HAP-1 (cell line): ENCODE measurements at regions not wholly inside any gene's neighbourhood (a gene's known extent, or its start where the extent isn't known, plus 50 kb on each side); places are given as distances from the start of the nearest gene placed in this dataset.
"Not testable (repeated sequence)": the region's sequence is repeated elsewhere in the genome, so short reads cannot be mapped to it uniquely, and the experiment has no call there.

Experiments used
- DNase-seq, 2 experiments: peaks; one replicate each; pipeline ENCODE4 v3.0.0-alpha.2; 2016 to 2020; ENCODE audit warnings: low spot score in 2 of 2
- H3K27me3 ChIP-seq: fragments of 250-450 bp; sonication (Bioruptor Pico); 2 replicates; pipeline ENCODE4 v1.5.1; 2020; ENCODE audit warnings: low read depth, mild to moderate bottlenecking, moderate library complexity
- H3K36me3 ChIP-seq: fragments of 250-450 bp; sonication (Bioruptor Pico); replicated peaks from 2 replicates; pipeline ENCODE4 v1.5.1; 2020; ENCODE audit warnings: mild to moderate bottlenecking
- H3K4me1 ChIP-seq: fragments of 250-450 bp; sonication (Bioruptor Pico); 2 replicates; pipeline ENCODE4 v1.5.1; 2020; ENCODE audit warnings: mild to moderate bottlenecking
- H3K4me3 ChIP-seq: fragments of 250-450 bp; sonication (Bioruptor Pico); 2 replicates; pipeline ENCODE4 v1.5.1; 2020; ENCODE audit warnings: mild to moderate bottlenecking, moderate library complexity
- H3K9me3 ChIP-seq: fragments of 250-450 bp; sonication (Bioruptor Pico); 2 replicates; pipeline ENCODE4 v1.5.1; 2020; ENCODE audit warnings: mild to moderate bottlenecking, moderate library complexity
- in situ Hi-C: fragments of 300-500 bp; cut with MboI; formaldehyde crosslinking; loops from 3 replicates; pipeline ENCODE4 v1.14.3; 2020; ENCODE audit warnings: low sequenced_read_pairs, inconsistent platforms, mixed read lengths

DNA sequence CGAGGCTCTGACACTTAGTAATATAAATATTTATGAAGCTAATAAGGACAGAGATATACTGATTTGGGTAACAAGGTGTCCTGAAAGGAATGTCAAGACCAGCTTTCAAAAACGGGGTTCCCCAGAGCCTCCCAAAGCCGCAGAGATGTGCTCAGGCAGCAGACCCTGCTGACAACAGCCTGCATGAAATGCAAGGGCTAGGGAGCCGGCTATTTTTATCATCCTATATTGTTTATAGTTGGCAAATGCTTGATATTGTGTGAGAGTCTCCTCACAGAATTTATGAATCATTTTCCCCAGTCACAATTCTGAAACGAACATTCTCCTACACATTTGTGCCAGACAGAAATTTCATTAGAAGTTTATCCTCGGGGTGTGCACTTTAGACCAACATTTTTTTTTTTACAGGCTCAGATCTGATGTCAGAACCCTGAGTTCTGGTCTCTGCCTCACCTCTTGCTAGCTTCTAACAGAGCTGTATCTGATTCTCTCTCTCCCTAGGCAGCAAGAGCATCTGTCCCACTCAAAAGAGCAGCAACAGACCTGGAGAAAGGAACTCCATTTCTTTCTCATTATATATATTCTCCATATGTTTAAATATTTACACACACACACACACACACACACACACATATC is 302.3 kb upstream of the PLD5 start:
- Histone ChIP-seq H3K9me3 (no peaks in the 10 kb centered on the region), H3K27me3 (no peaks in the 10 kb centered on the region), H3K36me3 (no peaks in the 10 kb centered on the region), H3K4me1 (no peaks in the 10 kb centered on the region), H3K4me3 (no peak overlapping the region)
- in situ Hi-C loops, result no loop called here
- no peak for DNase-seq

DNA sequence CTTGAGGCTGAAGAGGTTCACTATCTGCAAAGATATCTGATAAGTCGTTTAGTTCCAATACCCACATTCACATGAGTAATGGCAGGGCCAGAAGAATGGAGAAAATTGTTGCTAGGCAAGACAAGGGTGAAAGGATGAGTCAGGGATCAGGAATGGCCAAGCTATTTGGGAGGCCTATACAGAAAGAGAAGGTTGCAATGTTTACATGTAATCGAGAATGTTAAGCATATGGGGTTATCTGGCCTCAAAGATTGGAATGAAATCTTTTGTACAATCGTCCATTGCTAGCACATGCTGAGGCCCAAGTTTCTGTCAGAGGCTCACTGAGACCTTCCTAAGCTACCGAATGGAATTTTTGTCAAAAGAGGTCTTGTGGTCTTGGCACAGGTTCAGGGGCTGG is 299.9 kb upstream of the PLD5 start:
- in situ Hi-C loops, result no loop called here
- Histone ChIP-seq H3K27me3 (no peaks in the 10 kb centered on the region), H3K4me3 (no peak overlapping the region), H3K4me1 (no peaks in the 10 kb centered on the region), H3K9me3 (no peaks in the 10 kb centered on the region), H3K36me3 (no peaks in the 10 kb centered on the region)
- no peak for DNase-seq

DNA sequence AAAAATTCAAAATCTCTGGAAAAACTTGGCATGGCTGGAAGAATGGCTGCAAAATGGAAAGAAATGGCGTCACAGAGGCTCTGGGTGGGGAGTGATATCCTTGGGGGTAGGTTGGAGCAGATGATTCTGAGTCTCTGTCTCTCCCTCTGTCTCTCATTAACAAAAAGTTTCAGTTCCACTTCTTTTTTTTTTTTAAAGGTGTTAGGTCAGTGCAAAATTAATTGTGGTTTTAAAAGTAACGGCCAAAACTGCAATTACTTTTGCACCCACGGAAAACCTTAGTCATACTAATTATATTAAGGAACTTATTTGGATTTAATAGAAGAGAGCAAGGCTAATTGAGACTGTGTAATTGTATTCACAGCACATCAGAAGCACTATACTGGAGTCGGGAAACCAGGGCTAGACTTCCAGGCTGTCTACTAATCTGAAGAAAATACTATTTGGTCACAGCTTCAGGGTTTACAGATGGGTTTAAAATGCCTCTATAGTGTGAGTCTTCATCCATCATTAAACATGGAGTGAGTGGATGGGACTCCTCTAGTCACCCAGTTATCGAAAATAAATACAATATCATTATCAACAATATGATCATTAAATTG is 289.1 kb upstream of the PLD5 start:
- no peak for DNase-seq
- in situ Hi-C loops, result no loop called here
- H3K4me3 ChIP-seq, result no peak overlapping the region
- H3K9me3 ChIP-seq, result no peaks in the 10 kb centered on the region
- no peaks in the 10 kb centered on the region for H3K4me1 ChIP-seq
- no peaks in the 10 kb centered on the region for H3K36me3 ChIP-seq
- H3K27me3 ChIP-seq, result no peaks in the 10 kb centered on the region

DNA sequence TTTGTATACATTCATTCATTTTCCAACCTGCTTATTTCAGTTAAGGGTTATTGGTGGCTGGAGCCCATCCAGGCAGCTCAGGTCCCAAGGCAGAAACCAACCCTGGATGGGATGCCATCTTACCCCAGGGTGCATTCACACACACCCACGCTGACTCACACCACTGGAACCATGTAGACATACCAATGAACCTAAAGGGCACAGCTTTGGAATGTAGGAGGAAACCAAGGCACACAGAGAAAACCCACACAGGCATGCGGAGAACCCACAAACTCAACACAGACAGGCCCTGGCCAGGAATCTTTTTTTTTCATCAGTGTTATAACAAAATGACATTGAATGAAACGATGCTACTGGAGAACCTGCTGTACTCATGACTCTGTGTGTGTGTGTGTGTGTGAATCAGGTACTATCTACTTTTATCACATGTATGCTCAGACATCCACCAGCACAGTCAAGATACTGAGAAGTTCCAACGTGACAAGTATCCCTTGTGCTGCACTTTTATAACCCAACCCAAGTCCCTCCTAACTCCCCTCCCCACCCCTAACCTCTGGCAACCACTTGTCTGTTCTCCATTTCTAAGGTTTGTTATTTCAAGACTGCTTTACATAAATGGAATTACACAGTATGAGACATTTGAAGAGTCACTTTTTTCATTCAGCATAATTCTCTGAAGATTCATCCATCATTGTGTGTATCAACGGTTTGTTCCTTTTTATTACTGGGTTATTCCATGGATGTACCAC is 286.8 kb upstream of the PLD5 start:
- in situ Hi-C loops, result no loop called here
- DNase-seq, result no peak
- H3K9me3 ChIP-seq, result no peaks in the 10 kb centered on the region

DNA sequence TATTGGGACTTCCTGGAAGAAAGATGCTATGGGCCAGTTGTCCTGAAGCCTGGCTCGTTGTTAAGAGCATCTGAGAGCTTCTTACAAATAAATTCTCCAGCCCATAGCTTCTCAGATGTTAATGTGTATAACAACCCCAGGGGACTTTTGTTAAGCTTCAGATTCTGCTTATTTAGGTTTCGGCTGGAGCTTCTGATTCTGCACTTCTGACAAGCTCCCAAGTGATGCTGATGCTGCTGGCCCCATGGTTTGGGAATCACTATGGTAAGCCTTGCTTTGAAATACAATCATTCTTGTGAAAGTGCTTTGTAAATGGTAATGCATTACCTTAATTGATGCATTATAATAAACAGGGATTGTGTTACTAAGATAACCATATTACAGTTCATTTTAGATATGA is 281.8 kb upstream of the PLD5 start:
- no peaks in the 10 kb centered on the region for H3K4me1 ChIP-seq
- H3K9me3 ChIP-seq, result no peaks in the 10 kb centered on the region
- no peak for DNase-seq
- H3K27me3 ChIP-seq, result no peaks in the 10 kb centered on the region
- no peaks in the 10 kb centered on the region for H3K36me3 ChIP-seq
- in situ Hi-C loops, result no loop called here
- H3K4me3 ChIP-seq, result no peak overlapping the region

More for the DNA sequence above, 286.8 kb upstream of the PLD5 start:
- H3K4me3 ChIP-seq, result no peak overlapping the region
- H3K36me3 ChIP-seq, result no peaks in the 10 kb centered on the region
- H3K4me1 ChIP-seq, result no peaks in the 10 kb centered on the region
- no peaks in the 10 kb centered on the region for H3K27me3 ChIP-seq

DNA sequence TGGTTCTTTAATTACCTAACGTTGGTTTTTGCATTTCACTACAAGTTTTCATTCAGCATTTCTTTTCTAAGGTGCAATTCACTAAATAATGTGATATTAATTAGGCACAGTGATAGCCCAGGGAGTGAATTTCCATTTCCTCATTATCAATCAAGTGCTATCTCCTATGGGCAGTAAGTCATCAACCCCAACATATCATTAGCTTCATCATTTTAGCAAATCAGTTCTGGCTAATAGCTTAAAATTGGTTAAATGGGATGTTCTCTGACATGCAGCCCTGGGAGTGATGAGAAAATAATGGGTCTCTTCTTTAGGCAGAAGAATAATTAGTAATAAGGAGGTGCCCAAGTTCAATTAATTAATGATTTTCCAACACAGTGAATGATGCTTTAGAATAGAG is 280.9 kb upstream of the PLD5 start:
- H3K9me3 ChIP-seq, H3K27me3 ChIP-seq, DNase-seq, H3K4me3 ChIP-seq, H3K36me3 ChIP-seq, H3K4me1 ChIP-seq, in situ Hi-C loops: not testable (repeated sequence)

DNA sequence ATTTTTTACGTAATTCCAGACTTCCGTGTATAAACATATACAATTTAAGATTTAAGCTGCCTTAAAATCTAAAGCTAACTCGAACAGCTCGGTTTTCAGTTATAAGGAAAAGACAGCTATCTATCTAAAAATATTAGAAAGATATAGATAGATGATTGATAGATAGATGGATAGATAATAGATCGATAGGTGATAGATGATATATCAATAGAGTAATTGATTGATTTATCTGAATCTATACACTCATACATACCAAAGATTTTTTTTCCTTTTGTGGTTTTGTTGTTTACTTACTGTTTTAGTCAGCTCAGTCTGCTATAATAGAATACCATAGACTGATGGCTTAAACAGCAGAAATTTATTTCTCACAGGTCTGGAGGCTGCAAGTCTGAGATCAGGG is 278.5 kb upstream of the PLD5 start:
- Histone ChIP-seq H3K9me3 (no peaks in the 10 kb centered on the region), H3K36me3 (no peaks in the 10 kb centered on the region), H3K4me3 (no peak overlapping the region), H3K4me1 (no peaks in the 10 kb centered on the region), H3K27me3 (no peaks in the 10 kb centered on the region)
- DNase-seq, result no peak
- in situ Hi-C loops, result no loop called here

DNA sequence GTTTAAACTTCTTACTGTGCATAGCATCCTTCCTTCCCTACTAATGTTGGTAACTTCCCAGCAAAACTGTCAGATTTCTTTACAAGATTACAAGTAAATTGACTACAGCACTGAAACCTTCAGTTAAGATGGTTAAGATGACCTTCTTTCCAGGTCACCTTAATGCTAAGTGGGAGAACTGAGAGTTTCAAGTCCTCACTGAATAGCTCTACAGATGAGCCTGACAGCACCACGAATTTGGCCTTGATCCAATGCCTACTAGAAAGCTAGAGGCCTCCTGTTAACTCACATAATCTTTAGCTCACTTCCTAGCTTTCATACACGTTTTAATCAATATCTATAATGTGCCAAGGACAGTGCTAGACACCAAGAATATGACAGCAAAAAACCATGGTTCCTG is 276.0 kb upstream of the PLD5 start:
- no peak for DNase-seq

DNA sequence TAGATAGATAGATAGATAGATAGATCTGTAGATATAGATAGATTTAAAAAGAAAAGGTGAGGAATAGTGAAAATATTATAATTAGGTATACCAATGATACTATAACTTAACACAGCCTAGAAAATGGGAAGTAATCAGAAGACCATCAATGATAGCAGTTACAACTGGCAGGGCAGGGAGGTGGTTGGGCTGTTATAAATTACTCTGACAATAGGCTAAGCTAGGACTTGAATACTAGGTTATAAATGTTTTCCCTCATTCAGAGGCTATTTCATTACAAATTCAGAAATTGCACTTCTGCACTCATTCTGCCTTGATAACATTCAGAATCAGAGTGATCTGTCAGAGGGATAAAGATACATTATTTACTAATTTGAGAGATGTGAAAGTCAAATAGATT is 273.4 kb upstream of the PLD5 start:
- Histone ChIP-seq H3K36me3 (no peaks in the 10 kb centered on the region), H3K4me1 (no peaks in the 10 kb centered on the region), H3K4me3 (no peak overlapping the region), H3K9me3 (no peaks in the 10 kb centered on the region), H3K27me3 (no peaks in the 10 kb centered on the region)
- in situ Hi-C loops, result no loop called here
- DNase-seq, result no peak

More for the DNA sequence above, 276.0 kb upstream of the PLD5 start:
- in situ Hi-C loops, result no loop called here
- H3K36me3 ChIP-seq, result no peaks in the 10 kb centered on the region
- no peaks in the 10 kb centered on the region for H3K27me3 ChIP-seq
- H3K9me3 ChIP-seq, result no peaks in the 10 kb centered on the region
- no peak overlapping the region for H3K4me3 ChIP-seq
- H3K4me1 ChIP-seq, result no peaks in the 10 kb centered on the region

DNA sequence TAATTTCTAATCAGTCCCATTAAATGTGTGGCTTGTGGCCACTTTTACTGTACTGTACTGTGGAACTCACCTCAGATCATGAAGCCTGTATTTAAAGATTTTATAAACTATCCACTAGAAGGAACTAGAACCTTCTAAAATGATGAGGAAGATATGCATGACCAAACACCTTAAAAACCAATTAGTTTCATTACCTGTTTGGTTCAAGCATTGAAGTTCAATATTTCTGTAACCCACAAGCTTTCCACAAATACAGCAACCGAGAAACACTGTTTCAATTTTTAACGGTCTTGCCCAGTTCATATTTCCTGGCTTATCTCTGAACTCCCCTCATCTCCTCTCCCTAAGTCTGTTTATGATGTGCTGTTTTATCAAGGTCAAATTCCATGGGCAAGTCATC is 264.3 kb upstream of the PLD5 start:
- Histone ChIP-seq H3K27me3 (no peaks in the 10 kb centered on the region), H3K4me3 (no peak overlapping the region), H3K9me3 (no peaks in the 10 kb centered on the region), H3K4me1 (no peaks in the 10 kb centered on the region), H3K36me3 (no peaks in the 10 kb centered on the region)
- in situ Hi-C loops, result no loop called here
- no peak for DNase-seq

DNA sequence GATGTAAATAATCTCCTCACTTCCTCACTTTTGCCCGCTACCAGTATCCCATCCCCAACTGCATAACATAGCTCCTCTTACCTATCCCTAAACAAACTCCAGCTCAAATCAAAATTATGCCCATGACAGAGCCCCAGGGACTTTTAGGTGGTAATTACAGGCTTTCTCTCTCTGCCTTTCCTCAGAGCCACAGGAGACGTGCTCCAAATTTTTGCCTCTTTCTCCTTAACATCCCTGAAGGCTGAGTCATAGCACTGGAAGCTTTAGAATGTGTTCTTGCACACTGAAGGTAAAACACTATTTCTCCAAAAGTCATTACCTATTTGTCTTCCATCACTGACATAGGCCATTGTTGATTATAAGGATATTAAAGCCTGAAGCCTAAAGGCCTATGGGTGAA is 263.5 kb upstream of the PLD5 start:
- in situ Hi-C loops, result no loop called here
- no peaks in the 10 kb centered on the region for H3K9me3 ChIP-seq
- DNase-seq, result no peak
- H3K4me3 ChIP-seq, result no peak overlapping the region
- no peaks in the 10 kb centered on the region for H3K4me1 ChIP-seq
- no peaks in the 10 kb centered on the region for H3K27me3 ChIP-seq
- no peaks in the 10 kb centered on the region for H3K36me3 ChIP-seq

DNA sequence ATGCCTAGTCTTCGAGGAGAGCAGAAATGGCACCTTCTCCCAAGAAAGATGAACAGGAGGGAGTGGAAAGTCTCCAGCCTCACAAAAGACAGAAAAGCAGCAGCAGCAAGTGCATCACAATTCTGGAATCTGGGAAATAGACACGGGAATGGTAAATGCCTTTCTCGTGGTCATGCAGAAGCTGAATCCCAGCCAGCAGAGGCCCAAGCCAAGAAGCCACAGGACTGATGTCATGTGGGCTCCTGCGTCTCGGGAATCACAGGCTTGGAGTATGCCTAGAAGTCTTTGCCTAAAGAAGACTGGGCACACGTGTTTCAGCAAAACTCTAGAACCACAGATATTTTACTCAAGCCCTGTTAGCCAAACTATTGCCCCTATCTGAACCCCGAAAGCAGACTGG is 260.3 kb upstream of the PLD5 start:
- Histone ChIP-seq H3K36me3 (no peaks in the 10 kb centered on the region), H3K27me3 (no peaks in the 10 kb centered on the region), H3K4me1 (no peaks in the 10 kb centered on the region), H3K4me3 (no peak overlapping the region), H3K9me3 (no peaks in the 10 kb centered on the region)
- DNase-seq, result no peak
- in situ Hi-C loops, result no loop called here

DNA sequence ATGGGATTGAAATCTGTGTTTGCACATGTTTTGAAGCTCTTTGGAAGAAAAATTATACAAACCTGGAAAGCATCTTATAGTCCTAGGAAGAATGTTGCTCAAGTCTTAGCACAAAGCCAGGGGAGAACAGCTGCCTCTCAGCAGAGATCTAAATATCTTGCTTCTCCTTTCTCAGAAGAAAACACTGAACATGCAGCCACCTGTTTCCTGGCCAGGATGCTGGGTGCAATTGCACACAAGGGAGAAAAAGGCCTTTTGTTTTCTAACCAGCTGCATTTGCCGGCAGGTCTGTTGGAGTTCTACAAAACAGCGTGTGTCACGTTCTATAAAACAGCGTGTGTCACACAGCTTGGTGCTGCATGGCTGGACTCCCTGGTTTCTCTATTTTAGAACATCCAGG is 259.6 kb upstream of the PLD5 start:
- no peak for DNase-seq
- in situ Hi-C loops, result no loop called here

DNA sequence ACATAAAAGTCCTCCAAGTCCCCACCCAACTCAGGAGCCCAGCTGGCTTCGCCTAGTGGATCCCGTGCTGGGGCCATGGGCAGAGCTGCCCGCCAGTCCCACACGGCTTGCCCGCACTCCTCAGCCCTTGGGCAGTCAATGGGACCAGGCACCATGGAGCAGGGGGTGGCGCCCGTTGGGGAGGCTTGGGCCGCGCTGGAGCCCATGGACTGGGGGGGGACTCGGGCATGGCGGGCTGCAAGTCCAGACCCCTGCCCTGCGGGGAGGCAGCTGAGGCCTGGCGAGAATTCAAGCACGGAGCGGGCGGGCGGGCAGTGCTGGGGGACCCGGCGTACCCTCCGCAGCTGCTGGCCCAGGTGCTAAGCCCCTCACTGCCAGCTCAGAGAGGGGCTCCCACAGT is 249.8 kb upstream of the PLD5 start:
- Histone ChIP-seq H3K4me3 (no peak overlapping the region), H3K36me3 (no peaks in the 10 kb centered on the region), H3K4me1 (no peaks in the 10 kb centered on the region), H3K9me3 (no peaks in the 10 kb centered on the region), H3K27me3 (no peaks in the 10 kb centered on the region; the same call in 1 of the 2 replicates)
- no peak for DNase-seq
- in situ Hi-C loops, result no loop called here

More for the DNA sequence above, 259.6 kb upstream of the PLD5 start:
- Histone ChIP-seq H3K9me3 (no peaks in the 10 kb centered on the region), H3K4me1 (no peaks in the 10 kb centered on the region), H3K27me3 (no peaks in the 10 kb centered on the region), H3K4me3 (no peak overlapping the region), H3K36me3 (no peaks in the 10 kb centered on the region)
